22Rv1 (cell line): ENCODE measurements at regions not wholly inside any gene's neighbourhood (a gene's known extent, or its start where the extent isn't known, plus 50 kb on each side); places are given as distances from the start of the nearest gene placed in this dataset.

Source experiments
- ZFX ChIP-seq: fragments of 450-650 bp; IDR thresholded peaks from 2 replicates; pipeline ENCODE4 v1.6.1; 2017; ENCODE audit warnings: antibody characterized with exemption, borderline replicate concordance
- TF ChIP-seq, protein P1 (sequence below): fragments of 450-650 bp; IDR thresholded peaks from 2 replicates; pipeline ENCODE4 v1.5.1; 2017; ENCODE audit warnings: mild to moderate bottlenecking

DNA sequence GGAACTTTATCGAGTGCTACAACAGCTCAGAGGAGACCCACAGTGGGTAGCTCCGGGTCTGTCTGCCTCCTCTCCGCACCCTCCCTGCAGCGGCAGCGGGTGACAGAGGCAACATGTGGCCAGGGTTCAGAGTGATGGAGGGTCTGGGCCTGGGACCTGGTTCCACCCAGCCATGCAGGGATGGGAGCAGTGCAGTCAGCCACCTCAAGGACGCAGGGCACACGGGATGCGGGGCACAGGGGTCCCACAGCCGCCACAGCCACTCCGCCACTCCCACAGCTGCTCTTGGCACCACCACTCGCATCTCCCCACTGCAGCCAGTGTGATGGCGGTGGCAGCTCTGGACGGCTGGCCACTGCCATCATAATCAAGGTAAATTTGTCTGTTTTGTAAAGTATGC, 892.9 kb downstream of the OLFM4 start:
- TF ChIP-seq, protein P1, sequence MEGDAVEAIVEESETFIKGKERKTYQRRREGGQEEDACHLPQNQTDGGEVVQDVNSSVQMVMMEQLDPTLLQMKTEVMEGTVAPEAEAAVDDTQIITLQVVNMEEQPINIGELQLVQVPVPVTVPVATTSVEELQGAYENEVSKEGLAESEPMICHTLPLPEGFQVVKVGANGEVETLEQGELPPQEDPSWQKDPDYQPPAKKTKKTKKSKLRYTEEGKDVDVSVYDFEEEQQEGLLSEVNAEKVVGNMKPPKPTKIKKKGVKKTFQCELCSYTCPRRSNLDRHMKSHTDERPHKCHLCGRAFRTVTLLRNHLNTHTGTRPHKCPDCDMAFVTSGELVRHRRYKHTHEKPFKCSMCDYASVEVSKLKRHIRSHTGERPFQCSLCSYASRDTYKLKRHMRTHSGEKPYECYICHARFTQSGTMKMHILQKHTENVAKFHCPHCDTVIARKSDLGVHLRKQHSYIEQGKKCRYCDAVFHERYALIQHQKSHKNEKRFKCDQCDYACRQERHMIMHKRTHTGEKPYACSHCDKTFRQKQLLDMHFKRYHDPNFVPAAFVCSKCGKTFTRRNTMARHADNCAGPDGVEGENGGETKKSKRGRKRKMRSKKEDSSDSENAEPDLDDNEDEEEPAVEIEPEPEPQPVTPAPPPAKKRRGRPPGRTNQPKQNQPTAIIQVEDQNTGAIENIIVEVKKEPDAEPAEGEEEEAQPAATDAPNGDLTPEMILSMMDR: no peak
- TF ChIP-seq ZFX: no peak
